SK-N-SH (cell line): ENCODE measurements at regions not wholly inside any gene's neighbourhood (a gene's known extent, or its start where the extent isn't known, plus 50 kb on each side); places are given as distances from the start of the nearest gene placed in this dataset.

Experiments used
- ELF1 ChIP-seq: IDR thresholded peaks from 2 replicates; pipeline ENCODE4 v1.4.0; 2012
- MEF2A ChIP-seq: IDR thresholded peaks from 2 replicates; pipeline ENCODE4 v1.4.0; 2012; ENCODE audit warnings: low read depth, borderline replicate concordance
- MXI1 ChIP-seq: IDR thresholded peaks from 2 replicates; pipeline ENCODE4 v1.6.1; 2012; ENCODE audit warnings: mild to moderate bottlenecking, low read depth, low read length, improper control_type of control experiment
- POLR2AphosphoS5 ChIP-seq: IDR thresholded peaks from 2 replicates; pipeline ENCODE4 v1.6.1; 2012; ENCODE audit warnings: low read depth, low read length
- RCOR1 ChIP-seq: fragments of 150-350 bp; IDR thresholded peaks from 2 replicates; pipeline ENCODE4 v1.6.1; 2017; ENCODE audit warnings: antibody characterized with exemption, low read length
- TAF1 ChIP-seq: IDR thresholded peaks from 2 replicates; pipeline ENCODE4 v1.6.1; 2012; ENCODE audit warnings: low read depth, mild to moderate bottlenecking, low read length, moderate library complexity, borderline replicate concordance
- TCF12 ChIP-seq: IDR thresholded peaks from 2 replicates; pipeline ENCODE4 v1.4.0; 2012
- YY1 ChIP-seq: IDR thresholded peaks from 2 replicates; pipeline ENCODE4 v1.4.0; 2012; ENCODE audit warnings: low read depth, mild to moderate bottlenecking
- TF ChIP-seq, protein P1 (sequence below): fragments of 200-600 bp; sonication (generic); IDR thresholded peaks from 2 replicates; pipeline ENCODE4 v1.6.1; 2017; ENCODE audit warnings: antibody characterized with exemption, mild to moderate bottlenecking, moderate library complexity
- TF ChIP-seq, protein P2 (sequence below): fragments of 150-350 bp; IDR thresholded peaks from 2 replicates; pipeline ENCODE4 v1.6.1; 2017; ENCODE audit warnings: antibody characterized with exemption, low read length, low read depth, borderline replicate concordance

DNA sequence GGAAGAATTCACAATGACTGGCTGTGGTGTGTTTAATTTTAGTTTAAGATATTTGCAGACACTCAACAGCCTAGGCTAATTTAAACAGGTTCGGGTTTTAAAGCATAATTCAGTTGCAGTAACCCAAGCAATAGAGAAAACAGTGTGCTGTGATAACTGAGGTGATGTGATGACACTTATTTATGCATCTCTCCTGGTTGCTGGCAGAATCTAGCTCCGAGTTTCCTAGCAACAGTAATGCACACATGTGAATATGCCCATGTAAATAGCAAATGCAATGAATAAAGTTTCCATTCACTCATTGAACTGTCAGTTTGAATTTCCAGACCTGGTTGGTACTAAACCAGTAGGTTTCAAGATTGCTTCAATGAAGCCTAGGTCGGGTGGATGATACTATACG is 426.5 kb downstream of the TMX3 start:
- TF ChIP-seq, protein P1, sequence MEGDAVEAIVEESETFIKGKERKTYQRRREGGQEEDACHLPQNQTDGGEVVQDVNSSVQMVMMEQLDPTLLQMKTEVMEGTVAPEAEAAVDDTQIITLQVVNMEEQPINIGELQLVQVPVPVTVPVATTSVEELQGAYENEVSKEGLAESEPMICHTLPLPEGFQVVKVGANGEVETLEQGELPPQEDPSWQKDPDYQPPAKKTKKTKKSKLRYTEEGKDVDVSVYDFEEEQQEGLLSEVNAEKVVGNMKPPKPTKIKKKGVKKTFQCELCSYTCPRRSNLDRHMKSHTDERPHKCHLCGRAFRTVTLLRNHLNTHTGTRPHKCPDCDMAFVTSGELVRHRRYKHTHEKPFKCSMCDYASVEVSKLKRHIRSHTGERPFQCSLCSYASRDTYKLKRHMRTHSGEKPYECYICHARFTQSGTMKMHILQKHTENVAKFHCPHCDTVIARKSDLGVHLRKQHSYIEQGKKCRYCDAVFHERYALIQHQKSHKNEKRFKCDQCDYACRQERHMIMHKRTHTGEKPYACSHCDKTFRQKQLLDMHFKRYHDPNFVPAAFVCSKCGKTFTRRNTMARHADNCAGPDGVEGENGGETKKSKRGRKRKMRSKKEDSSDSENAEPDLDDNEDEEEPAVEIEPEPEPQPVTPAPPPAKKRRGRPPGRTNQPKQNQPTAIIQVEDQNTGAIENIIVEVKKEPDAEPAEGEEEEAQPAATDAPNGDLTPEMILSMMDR, result no peak
- TF ChIP-seq ELF1 (no peak), RCOR1 (no peak), YY1 (no peak), MXI1 (no peak), POLR2AphosphoS5 (no peak), TCF12 (no peak), MEF2A (no peak), TAF1 (no peak)
- TF ChIP-seq, protein P2, sequence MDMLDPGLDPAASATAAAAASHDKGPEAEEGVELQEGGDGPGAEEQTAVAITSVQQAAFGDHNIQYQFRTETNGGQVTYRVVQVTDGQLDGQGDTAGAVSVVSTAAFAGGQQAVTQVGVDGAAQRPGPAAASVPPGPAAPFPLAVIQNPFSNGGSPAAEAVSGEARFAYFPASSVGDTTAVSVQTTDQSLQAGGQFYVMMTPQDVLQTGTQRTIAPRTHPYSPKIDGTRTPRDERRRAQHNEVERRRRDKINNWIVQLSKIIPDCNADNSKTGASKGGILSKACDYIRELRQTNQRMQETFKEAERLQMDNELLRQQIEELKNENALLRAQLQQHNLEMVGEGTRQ, result no peak
